Motor neuron (in vitro differentiated cells): ENCODE measurements at regions not wholly inside any gene's neighbourhood (a gene's known extent, or its start where the extent isn't known, plus 50 kb on each side); places are given as distances from the start of the nearest gene placed in this dataset.

ENCODE experiments used
- ATAC-seq, 8 experiments: fragments of 200-7000 bp; cut with Tn5 transposase; replicated peaks in 6 of 8; 2 replicates each; pipeline ENCODE4 v1.8.0; 2021; ENCODE audit warnings: mild to moderate bottlenecking in 8 of 8, moderate library complexity in 8 of 8
- H3K27ac ChIP-seq, 2 donors: fragments of 250-450 bp; sonication (Bioruptor Pico); 2 replicates each; pipeline ENCODE4 v1.9.0; 2021; ENCODE audit warnings: antibody characterized with exemption in 2 of 2, mild to moderate bottlenecking in 2 of 2, moderate library complexity in 1 of 2
- H3K4me1 ChIP-seq, 2 donors: fragments of 250-450 bp; sonication (Bioruptor Pico); replicated peaks in 1 of 2; 2 replicates each; pipeline ENCODE4 v1.6.1; 2021; ENCODE audit warnings: antibody characterized with exemption in 2 of 2, mild to moderate bottlenecking in 2 of 2, moderate library complexity in 1 of 2
- H3K4me3 ChIP-seq, 5 donors: fragments of 250-450 bp; sonication (Bioruptor Pico); 2 replicates each; pipeline ENCODE4 v1.9.0; 2021; ENCODE audit warnings: antibody characterized with exemption in 5 of 5, mild to moderate bottlenecking in 5 of 5, moderate library complexity in 4 of 5
- WGBS, 10 experiments: fragments of 450-650 bp; shearing (Covaris generic); methylation state at CpG; one replicate each; pipeline ENCODE4 v1.0.0; 2022; 5-methylcytosine and 5-hydroxymethylcytosine counted together
- in situ Hi-C, 9 experiments: fragments of 400-800 bp; cut with MboI; loops; one replicate each; pipeline ENCODE4 v1.15.0; 2021; ENCODE audit warnings: low sequenced_read_pairs in 9 of 9, low pct_unique_long_range_greater_than_20kb in 2 of 9; ENCODE audit not compliant: unreplicated experiment in 9 of 9

GRCh38 chr5:147046281-147046680 is 167.7 kb upstream of the PPP2R2B start:
- peak in 6 of 8 experiments; percentile 10 to 78 (median 54) for ATAC-seq
- WGBS, 10 experiments = 0 to 100% (median 71%) methylated on average over 1 of the region's 1 CpG; no CpG with 5 or more reads in 1 of the 10 experiments
- Histone ChIP-seq H3K4me1 (peaks cover 38 to 47% of the 10 kb centered on the region in 2 donors), H3K27ac (no peak overlapping the region), H3K4me3 (no peak overlapping the region)
- in situ Hi-C loops = no loop called here

DNA sequence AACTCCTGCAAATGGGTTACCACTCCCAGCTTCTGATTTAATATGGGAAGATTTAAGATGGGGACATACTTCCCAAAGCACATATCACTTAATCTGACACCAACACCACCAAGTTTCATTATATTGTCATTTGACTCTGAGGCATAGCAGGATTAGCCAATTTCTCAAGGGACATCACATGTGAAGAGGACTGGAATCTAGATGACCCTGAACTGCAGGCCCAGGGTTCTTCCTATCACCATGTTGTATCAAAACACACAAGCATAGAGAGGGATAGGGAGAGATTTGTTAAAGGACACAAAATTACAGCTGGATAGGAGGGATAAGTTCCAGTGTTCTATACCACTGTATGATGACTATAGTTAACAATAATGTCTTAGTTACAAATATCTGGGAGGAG is 168.3 kb upstream of the PPP2R2B start:
- peak in 2 of 8 experiments; percentile 2 to 12 for ATAC-seq
- H3K27ac ChIP-seq = no peak overlapping the region

DNA sequence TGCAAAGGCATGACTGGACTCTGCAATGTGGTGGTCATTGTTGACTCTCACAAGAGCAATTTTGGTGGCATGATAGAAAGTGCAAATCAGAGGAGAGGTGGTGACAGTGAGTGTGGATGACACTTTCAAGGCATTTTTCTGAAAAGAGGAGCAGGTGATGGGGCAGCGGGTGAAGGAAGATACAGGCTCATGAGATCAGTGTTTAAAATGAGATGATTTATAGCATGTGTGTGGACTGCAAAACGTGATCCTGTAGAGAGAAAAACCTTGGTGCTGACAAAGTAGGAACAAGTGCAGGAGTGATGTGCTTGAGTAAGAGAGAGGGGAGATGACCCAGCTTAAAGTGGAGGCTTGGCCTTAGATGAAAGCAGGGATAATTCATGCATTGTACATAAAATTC is 171.2 kb upstream of the PPP2R2B start:
- Histone ChIP-seq H3K27ac (peak overlapping the region; percentile 11 to 21), H3K4me1 (peaks cover 31 to 39% of the 10 kb centered on the region in 2 donors), H3K4me3 (no peak overlapping the region)
- WGBS, 10 experiments = 14 to 83% (median 62%) methylated on average over 1 to 2 of the region's 2 CpGs
- peak in 5 of 8 experiments; percentile 56 to 79 (median 77) for ATAC-seq
- in situ Hi-C loops = no loop called here

More for the DNA sequence above, 168.3 kb upstream of the PPP2R2B start:
- Histone ChIP-seq H3K4me3 (no peak overlapping the region), H3K4me1 (peaks cover 38 to 47% of the 10 kb centered on the region in 2 donors)
- in situ Hi-C loops = no loop called here

GRCh38 chr5:147050172-147050571 is 171.6 kb upstream of the PPP2R2B start:
- ATAC-seq = no peak
- Histone ChIP-seq H3K4me1 (peaks cover 31 to 35% of the 10 kb centered on the region in 2 donors), H3K27ac (no peak overlapping the region), H3K4me3 (no peak overlapping the region)
- WGBS, 10 experiments = 11 to 86% (median 57%) methylated on average over 1 to 2 of the region's 2 CpGs
- in situ Hi-C loops = no loop called here

GRCh38 chr5:147051193-147051592 is 172.6 kb upstream of the PPP2R2B start:
- 36 to 100% (median 89%) methylated on average over 1 to 5 of the region's 5 CpGs for WGBS, 10 experiments
- Histone ChIP-seq H3K4me1 (peaks cover 34% of the 10 kb centered on the region in 2 donors), H3K27ac (no peak overlapping the region), H3K4me3 (no peak overlapping the region)
- in situ Hi-C loops = no loop called here
- ATAC-seq = peak in 2 of 8 experiments; percentile 20

DNA sequence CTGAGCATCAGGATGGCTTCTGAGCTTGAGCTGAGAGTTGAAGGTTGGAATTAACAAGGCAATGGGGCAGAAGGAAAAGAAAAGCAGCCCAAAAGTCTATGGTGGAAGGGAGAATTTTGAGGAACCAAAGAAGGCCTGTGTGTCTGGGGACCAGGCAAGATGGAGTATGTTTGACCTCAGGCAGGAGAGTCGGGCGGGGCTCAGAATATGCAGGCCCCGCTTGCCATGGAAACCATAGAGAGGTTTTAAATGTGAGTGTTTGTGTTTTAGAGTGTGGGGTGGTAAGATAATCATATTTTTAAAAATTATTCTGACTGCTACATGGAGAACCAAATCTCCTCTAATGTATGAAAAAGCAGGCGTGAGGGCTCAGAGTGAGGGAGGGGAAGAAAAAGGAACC is 174.0 kb upstream of the PPP2R2B start:
- in situ Hi-C loops = no loop called here
- WGBS, 10 experiments = 10 to 100% (median 93%) methylated on average over 2 to 4 of the region's 4 CpGs; no CpG with 5 or more reads in 5 of the 10 experiments
- ATAC-seq = peak in 3 of 8 experiments; percentile 52 to 67 (median 54)
- no peak overlapping the region for H3K27ac ChIP-seq
- H3K4me1 ChIP-seq = peaks cover 27 to 29% of the 10 kb centered on the region in 2 donors
- no peak overlapping the region for H3K4me3 ChIP-seq

- 0 to 94% (median 60%) methylated on average over 1 to 5 of the region's 5 CpGs for WGBS, 10 experiments
- Histone ChIP-seq H3K27ac (no peak overlapping the region), H3K4me3 (peak overlapping the region in 1 of 5 donors; percentile 5), H3K4me1 (peaks cover 13 to 18% of the 10 kb centered on the region in 2 donors)
- ATAC-seq = peak in 5 of 8 experiments; percentile 11 to 39 (median 21)
- in situ Hi-C loops = no loop called here
These were observed 176.7 kb upstream of the PPP2R2B start for GRCh38 chr5:147055089-147055826.

GRCh38 chr5:147055850-147056566 is 177.5 kb upstream of the PPP2R2B start:
- in situ Hi-C loops = no loop called here
- ATAC-seq = peak; percentile 54 to 91 (median 87)
- Histone ChIP-seq H3K4me3 (peak overlapping the region in 1 of 5 donors; percentile 5), H3K4me1 (peaks cover 12 to 18% of the 10 kb centered on the region in 2 donors), H3K27ac (peak overlapping the region in 1 of 2 donors; percentile 36)
- WGBS, 10 experiments = 13 to 56% (median 29%) methylated on average over 3 to 8 of the region's 9 CpGs; no CpG with 5 or more reads in 2 of the 10 experiments

DNA sequence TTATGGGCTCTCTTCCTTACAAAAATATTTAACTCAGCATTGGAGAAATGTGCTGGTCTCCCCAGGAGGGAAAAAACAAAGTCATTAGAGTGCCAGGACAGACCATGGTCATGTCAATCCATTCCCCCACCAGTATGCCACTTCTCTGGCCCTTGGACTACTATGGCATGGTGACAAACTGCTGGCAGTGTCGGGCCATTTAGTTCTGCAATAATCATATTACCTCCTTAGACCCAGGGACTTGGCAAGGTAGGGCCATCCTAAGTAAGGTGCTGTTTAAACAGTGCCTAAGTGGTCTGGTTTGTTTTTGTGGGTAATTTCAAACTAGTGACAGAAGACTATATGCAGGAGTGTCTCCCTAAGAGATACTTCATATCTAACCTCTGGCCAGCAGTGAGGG is 177.8 kb upstream of the STK32A start:
- in situ Hi-C loops = no loop called here

GRCh38 chr5:147061431-147061830 is 173.4 kb upstream of the STK32A start:
- 13 to 100% (median 76%) methylated on average over 1 to 4 of the region's 4 CpGs for WGBS, 10 experiments
- in situ Hi-C loops = no loop called here

More for the DNA sequence above, 177.8 kb upstream of the STK32A start:
- WGBS, 10 experiments = 0 to 100% (median 67%) methylated on average over 1 of the region's 1 CpG; no CpG with 5 or more reads in 3 of the 10 experiments
- no peak overlapping the region for H3K4me3 ChIP-seq
- H3K27ac ChIP-seq = no peak overlapping the region
- H3K4me1 ChIP-seq = peaks cover 12 to 18% of the 10 kb centered on the region in 2 donors
- no peak for ATAC-seq

GRCh38 chr5:147062427-147062826 is 172.4 kb upstream of the STK32A start:
- Histone ChIP-seq H3K4me1 (no peaks in the 10 kb centered on the region), H3K27ac (no peak overlapping the region), H3K4me3 (no peak overlapping the region)
- in situ Hi-C loops = no loop called here
- WGBS, 10 experiments = 58 to 100% (median 98%) methylated on average over 1 to 4 of the region's 4 CpGs; no CpG with 5 or more reads in 4 of the 10 experiments
- ATAC-seq = peak in 2 of 8 experiments; percentile 6 to 61

More at GRCh38 chr5:147061431-147061830, 173.4 kb upstream of the STK32A start:
- Histone ChIP-seq H3K4me1 (peaks cover under 1 to 1% of the 10 kb centered on the region in 2 donors), H3K4me3 (no peak overlapping the region), H3K27ac (no peak overlapping the region)
- ATAC-seq = peak in 3 of 8 experiments; percentile 31 to 74 (median 44)

- no peak overlapping the region for H3K27ac ChIP-seq
These were observed 170.9 kb upstream of the STK32A start for GRCh38 chr5:147063943-147064342.

DNA sequence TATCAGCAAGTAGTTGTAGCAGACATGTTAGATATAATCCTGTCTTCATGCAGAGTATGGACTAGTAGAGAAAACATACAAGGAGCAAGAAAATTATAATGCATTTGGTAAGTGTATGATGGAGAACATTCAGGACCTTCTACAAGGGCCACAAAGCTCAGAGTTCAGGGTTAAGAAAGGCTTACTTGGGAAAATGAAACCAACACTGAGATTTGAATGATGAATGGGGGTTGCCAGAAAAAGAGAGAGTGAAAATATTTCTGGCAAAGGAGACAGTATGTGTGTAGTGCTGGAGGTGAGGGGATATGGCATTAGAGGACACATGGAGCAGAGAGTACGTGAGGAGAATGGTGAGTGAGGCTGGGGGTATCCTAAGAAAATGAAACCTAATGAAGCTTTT is 169.8 kb upstream of the STK32A start:
- Histone ChIP-seq H3K4me3 (no peak overlapping the region), H3K4me1 (no peaks in the 10 kb centered on the region), H3K27ac (no peak overlapping the region)
- 9 to 100% (median 87%) methylated on average over 1 of the region's 1 CpG; no CpG with 5 or more reads in 2 of the 10 experiments for WGBS, 10 experiments
- in situ Hi-C loops = no loop called here
- peak in 2 of 8 experiments; percentile 12 to 18 for ATAC-seq

More at GRCh38 chr5:147063943-147064342, 170.9 kb upstream of the STK32A start:
- Histone ChIP-seq H3K4me1 (no peaks in the 10 kb centered on the region), H3K4me3 (no peak overlapping the region)
- in situ Hi-C loops = no loop called here
- WGBS, 10 experiments = 0 to 89% (median 49%) methylated on average over 1 to 2 of the region's 2 CpGs; no CpG with 5 or more reads in 4 of the 10 experiments
- peak in 3 of 8 experiments; percentile 76 to 91 (median 78) for ATAC-seq
